OCI-LY7 (cell line): ENCODE measurements at regions not wholly inside any gene's neighbourhood (a gene's known extent, or its start where the extent isn't known, plus 50 kb on each side); places are given as distances from the start of the nearest gene placed in this dataset.

Source experiments
- BruUV-seq: library from RNA; stranded (reverse); fragments of 400-500 nt; replicated peaks from 2 replicates; lab custom pipeline; 2021; lab: Mats Ljungman, UMichigan
- CTCF ChIA-PET: fragments of 300-600 bp; sonication (Branson Sonifier 250); formaldehyde crosslinking; loops from one replicate; lab custom pipeline; 2022; ENCODE audit warnings: antibody characterized with exemption; ENCODE audit not compliant: unreplicated experiment; lab: Charles Lee
- POLR2A ChIA-PET: fragments of 300-600 bp; sonication (Branson Sonifier 250); formaldehyde crosslinking; loops from one replicate; lab custom pipeline; 2022; ENCODE audit warnings: antibody characterized with exemption; lab: Charles Lee
- DNase-seq: peaks from one replicate; pipeline ENCODE4 v3.0.0-alpha.2; 2015; ENCODE audit warnings: low spot score
- H2AFZ ChIP-seq: fragments of 200-600 bp; sonication (generic), shearing (Covaris generic); 2 replicates; pipeline ENCODE4 v1.6.1; 2014; ENCODE audit warnings: mild to moderate bottlenecking, antibody characterized with exemption, low read length, moderate library complexity
- H3K27ac ChIP-seq: fragments of 200-600 bp; sonication (generic); 2 replicates; pipeline ENCODE4 v1.5.1; 2014; ENCODE audit warnings: mixed run types, low read depth, mild to moderate bottlenecking, moderate library complexity, low read length, inconsistent platforms; ENCODE audit not compliant: poor library complexity, severe bottlenecking
- H3K36me3 ChIP-seq: fragments of 200-600 bp; sonication (generic); 2 replicates; pipeline ENCODE4 v1.6.1; 2014; ENCODE audit warnings: mild to moderate bottlenecking, antibody characterized with exemption, low read length, moderate library complexity, mixed read lengths; ENCODE audit not compliant: insufficient read depth
- H3K4me1 ChIP-seq: fragments of 200-600 bp; sonication (generic); 2 replicates; pipeline ENCODE4 v1.5.1; 2014; ENCODE audit warnings: mild to moderate bottlenecking, low read length; ENCODE audit not compliant: insufficient read depth, poor library complexity, severe bottlenecking
- H3K4me2 ChIP-seq: fragments of 200-600 bp; sonication (generic); 2 replicates; pipeline ENCODE4 v1.6.1; 2014; ENCODE audit warnings: mild to moderate bottlenecking, low read length
- H3K4me3 ChIP-seq: fragments of 200-600 bp; sonication (generic); 2 replicates; pipeline ENCODE4 v1.5.1; 2014; ENCODE audit warnings: mild to moderate bottlenecking, low read depth, low read length; ENCODE audit not compliant: poor library complexity, severe bottlenecking
- H3K79me2 ChIP-seq: fragments of 200-600 bp; sonication (generic); 2 replicates; pipeline ENCODE4 v1.6.1; 2016; ENCODE audit warnings: low read depth, mild to moderate bottlenecking, low read length, moderate library complexity, mixed read lengths; ENCODE audit not compliant: insufficient read depth
- H3K9me2 ChIP-seq: fragments of 200-600 bp; sonication (generic); 2 replicates; pipeline ENCODE4 v1.6.1; 2016; ENCODE audit warnings: mild to moderate bottlenecking, low read length, mixed read lengths; ENCODE audit not compliant: insufficient read depth
- H3K9me3 ChIP-seq: fragments of 200-600 bp; sonication (generic); 2 replicates; pipeline ENCODE4 v1.6.1; 2014; ENCODE audit warnings: mild to moderate bottlenecking, mixed run types, low read length, mixed read lengths
- H4K20me1 ChIP-seq: fragments of 200-600 bp; sonication (generic); 2 replicates; pipeline ENCODE4 v1.6.1; 2014; ENCODE audit warnings: mild to moderate bottlenecking, antibody characterized with exemption, low read length, moderate library complexity, mixed read lengths; ENCODE audit not compliant: insufficient read depth
- EZH2phosphoT487 ChIP-seq: fragments of 200-600 bp; sonication (generic); IDR thresholded peaks from 2 replicates; pipeline ENCODE4 v1.6.1; 2018; ENCODE audit warnings: low read depth, borderline replicate concordance, mild to moderate bottlenecking, mixed run types, antibody characterized with exemption, low read length, moderate library complexity, mixed read lengths
- intact Hi-C: fragments of 100-400 bp; cut with micrococcal nuclease; formaldehyde crosslinking; loops from one replicate; pipeline ENCODE4 v1.10.0; 2022; ENCODE audit not compliant: unreplicated experiment
- TF ChIP-seq, protein P1 (sequence below): fragments of 200-600 bp; sonication (generic); conservative IDR thresholded peaks from 2 replicates; pipeline ENCODE4 v1.5.1; 2014; ENCODE audit warnings: mild to moderate bottlenecking, antibody characterized with exemption, low read length, moderate library complexity, mixed read lengths

DNA sequence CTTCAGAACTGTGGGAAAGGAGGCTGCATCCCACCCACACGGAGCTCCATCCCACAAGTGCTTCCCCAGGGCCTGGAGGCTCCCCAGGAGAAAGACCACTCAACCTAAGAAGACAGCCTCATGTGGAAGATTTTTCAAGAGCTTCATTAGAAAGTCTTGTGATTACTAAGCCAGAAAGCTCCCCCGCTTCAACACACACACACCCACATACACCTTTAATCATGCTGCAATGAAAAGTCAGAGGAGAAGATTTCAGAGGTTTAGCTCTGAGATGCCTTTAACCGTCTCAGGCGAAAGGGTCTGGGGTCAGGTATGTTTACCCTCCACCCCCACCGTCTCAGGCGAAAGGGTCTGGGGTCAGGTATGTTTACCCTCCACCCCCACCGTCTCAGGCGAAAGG is 634.5 kb upstream of the B3GAT1 start:
- Histone ChIP-seq H3K9me3 (no peaks in the 10 kb centered on the region), H3K36me3 (no peaks in the 10 kb centered on the region), H3K4me2 (no peak overlapping the region), H2AFZ (no peak overlapping the region), H3K4me3 (no peak overlapping the region), H4K20me1 (no peaks in the 10 kb centered on the region), H3K79me2 (no peaks in the 10 kb centered on the region), H3K4me1 (no peaks in the 10 kb centered on the region), H3K27ac (no peak overlapping the region), H3K9me2 (no peaks in the 10 kb centered on the region)
- CTCF ChIA-PET: no interaction called here
- TF ChIP-seq, protein P1, sequence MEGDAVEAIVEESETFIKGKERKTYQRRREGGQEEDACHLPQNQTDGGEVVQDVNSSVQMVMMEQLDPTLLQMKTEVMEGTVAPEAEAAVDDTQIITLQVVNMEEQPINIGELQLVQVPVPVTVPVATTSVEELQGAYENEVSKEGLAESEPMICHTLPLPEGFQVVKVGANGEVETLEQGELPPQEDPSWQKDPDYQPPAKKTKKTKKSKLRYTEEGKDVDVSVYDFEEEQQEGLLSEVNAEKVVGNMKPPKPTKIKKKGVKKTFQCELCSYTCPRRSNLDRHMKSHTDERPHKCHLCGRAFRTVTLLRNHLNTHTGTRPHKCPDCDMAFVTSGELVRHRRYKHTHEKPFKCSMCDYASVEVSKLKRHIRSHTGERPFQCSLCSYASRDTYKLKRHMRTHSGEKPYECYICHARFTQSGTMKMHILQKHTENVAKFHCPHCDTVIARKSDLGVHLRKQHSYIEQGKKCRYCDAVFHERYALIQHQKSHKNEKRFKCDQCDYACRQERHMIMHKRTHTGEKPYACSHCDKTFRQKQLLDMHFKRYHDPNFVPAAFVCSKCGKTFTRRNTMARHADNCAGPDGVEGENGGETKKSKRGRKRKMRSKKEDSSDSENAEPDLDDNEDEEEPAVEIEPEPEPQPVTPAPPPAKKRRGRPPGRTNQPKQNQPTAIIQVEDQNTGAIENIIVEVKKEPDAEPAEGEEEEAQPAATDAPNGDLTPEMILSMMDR: no peak
- no peak for TF ChIP-seq EZH2phosphoT487
- intact Hi-C loops: no loop called here
- no peak for DNase-seq
- no TSS peak for BruUV-seq
- POLR2A ChIA-PET: no interaction called here

DNA sequence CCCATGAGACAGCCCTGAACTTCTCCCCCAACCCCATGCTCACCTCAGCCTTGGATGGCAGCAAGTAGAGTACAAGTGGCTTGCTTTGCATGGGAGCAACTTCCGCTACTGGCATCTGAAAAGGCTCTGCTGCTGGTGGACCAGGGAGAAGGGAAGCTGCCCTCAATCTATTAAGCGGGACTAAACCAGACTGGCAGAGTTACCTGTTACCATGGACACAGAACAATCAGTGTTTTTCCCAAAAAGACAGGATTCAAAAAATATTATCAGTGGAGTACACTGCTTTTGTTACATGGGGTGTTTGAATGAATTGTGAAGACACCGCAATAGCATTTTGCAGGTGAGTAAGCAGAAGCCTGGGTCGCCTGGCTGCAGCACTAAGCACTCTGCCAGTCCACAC is 631.4 kb upstream of the B3GAT1 start:
- H3K79me2 ChIP-seq: no peaks in the 10 kb centered on the region
- H3K4me3 ChIP-seq: no peak overlapping the region
- H2AFZ ChIP-seq: no peak overlapping the region
- DNase-seq: no peak
- no peaks in the 10 kb centered on the region for H3K36me3 ChIP-seq
- H3K4me1 ChIP-seq: no peaks in the 10 kb centered on the region
- POLR2A ChIA-PET: no interaction called here
- no peaks in the 10 kb centered on the region for H3K9me2 ChIP-seq
- no peaks in the 10 kb centered on the region for H4K20me1 ChIP-seq
- H3K27ac ChIP-seq: no peak overlapping the region
- no TSS peak for BruUV-seq
- H3K9me3 ChIP-seq: no peaks in the 10 kb centered on the region
- TF ChIP-seq, protein P1: no peak
- no peak for TF ChIP-seq EZH2phosphoT487
- CTCF ChIA-PET: no interaction called here
- intact Hi-C loops: no loop called here
- H3K4me2 ChIP-seq: no peak overlapping the region

DNA sequence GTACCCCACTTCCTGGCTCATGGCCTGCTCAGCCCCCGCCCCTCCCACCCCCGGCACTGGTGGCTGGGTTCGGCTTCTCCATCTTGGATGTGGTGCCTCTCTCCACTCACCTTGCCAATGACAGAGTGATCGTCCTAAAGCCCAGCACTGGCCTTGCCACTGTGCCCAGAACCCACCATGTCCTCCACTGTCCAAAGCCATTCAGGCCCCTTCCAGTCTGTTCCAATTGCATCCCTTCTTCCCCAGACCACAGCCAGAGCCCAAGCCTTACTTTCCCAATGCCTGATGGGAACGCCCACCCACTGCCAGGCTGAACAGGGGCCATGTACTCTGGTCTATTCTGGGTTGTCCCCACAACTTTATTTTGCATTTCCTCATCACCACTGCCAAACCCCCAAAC is 625.8 kb upstream of the B3GAT1 start:
- Histone ChIP-seq H3K27ac (no peak overlapping the region), H4K20me1 (no peaks in the 10 kb centered on the region), H3K36me3 (no peaks in the 10 kb centered on the region), H3K4me1 (no peaks in the 10 kb centered on the region), H2AFZ (no peak overlapping the region), H3K79me2 (no peaks in the 10 kb centered on the region), H3K9me3 (no peaks in the 10 kb centered on the region), H3K4me3 (no peak overlapping the region), H3K9me2 (no peaks in the 10 kb centered on the region), H3K4me2 (no peak overlapping the region)
- no peak for TF ChIP-seq EZH2phosphoT487
- TF ChIP-seq, protein P1: no peak
- intact Hi-C loops: no loop called here
- BruUV-seq: no TSS peak
- ChIA-PET POLR2A (no interaction called here), CTCF (no interaction called here)
- no peak for DNase-seq
